Testis (tissue), 2 donors: ENCODE measurements at regions not wholly inside any gene's neighbourhood (a gene's known extent, or its start where the extent isn't known, plus 50 kb on each side); places are given as distances from the start of the nearest gene placed in this dataset.

Source experiments
- CTCF ChIP-seq, 3 experiments: fragments of 450-650 bp in 2 of 3; fragments of 200-600 bp in 1 of 3; sonication (generic) in 1 of 3; IDR thresholded peaks; one replicate each; pipeline ENCODE4 v1.5.1; 2016 to 2019; ENCODE audit warnings: antibody characterized with exemption in 3 of 3, mild to moderate bottlenecking in 2 of 3, moderate library complexity in 1 of 3
- POLR2A ChIP-seq: fragments of 450-650 bp; IDR thresholded peaks from one replicate; pipeline ENCODE4 v1.6.1; 2017; ENCODE audit warnings: antibody characterized with exemption, mild to moderate bottlenecking, moderate library complexity

- TF ChIP-seq CTCF (IDR thresholded peaks at IDR 0.05) (no peak), POLR2A (no peak)
Measured at GRCh38 chr4:27233531-27233930, 372.9 kb downstream of the STIM2 start.
